Ishikawa (cell line): ENCODE measurements at regions not wholly inside any gene's neighbourhood (a gene's known extent, or its start where the extent isn't known, plus 50 kb on each side); places are given as distances from the start of the nearest gene placed in this dataset.

Experiments used
- CEBPB ChIP-seq: IDR thresholded peaks from 2 replicates; pipeline ENCODE4 v1.6.1; 2012
- CREB1 ChIP-seq: IDR thresholded peaks from 2 replicates; pipeline ENCODE4 v1.6.1; 2012; ENCODE audit warnings: low read depth
- EGR1 ChIP-seq: IDR thresholded peaks from 2 replicates; pipeline ENCODE4 v1.6.1; 2012
- EP300 ChIP-seq: IDR thresholded peaks from 2 replicates; pipeline ENCODE4 v1.6.1; 2012; ENCODE audit warnings: borderline replicate concordance
- MAX ChIP-seq: IDR thresholded peaks from 2 replicates; pipeline ENCODE4 v1.6.1; 2012
- NFIC ChIP-seq: IDR thresholded peaks from 2 replicates; pipeline ENCODE4 v1.6.1; 2012
- RAD21 ChIP-seq: IDR thresholded peaks from 2 replicates; pipeline ENCODE4 v1.6.1; 2012; ENCODE audit warnings: low read depth
- REST ChIP-seq: IDR thresholded peaks from 2 replicates; pipeline ENCODE4 v1.6.1; 2012; ENCODE audit warnings: low read depth, mild to moderate bottlenecking
- TAF1 ChIP-seq: IDR thresholded peaks from 2 replicates; pipeline ENCODE4 v1.6.1; 2012; ENCODE audit warnings: low read depth, mild to moderate bottlenecking
- TCF12 ChIP-seq: IDR thresholded peaks from 2 replicates; pipeline ENCODE4 v1.6.1; 2012; ENCODE audit warnings: low read depth
- TEAD4 ChIP-seq: IDR thresholded peaks from 2 replicates; pipeline ENCODE4 v1.6.1; 2012
- USF1 ChIP-seq: IDR thresholded peaks from 2 replicates; pipeline ENCODE4 v1.6.1; 2012
- YY1 ChIP-seq: IDR thresholded peaks from 2 replicates; pipeline ENCODE4 v1.6.1; 2012; ENCODE audit warnings: low read depth
- ZBTB7A ChIP-seq: IDR thresholded peaks from 2 replicates; pipeline ENCODE4 v1.6.1; 2012; ENCODE audit warnings: low read depth

- TF ChIP-seq YY1 (no peak), RAD21 (no peak), EGR1 (no peak), CREB1 (no peak), NFIC (no peak), REST (no peak), MAX (no peak), ZBTB7A (no peak), EP300 (no peak)
Measured at GRCh38 chr5:120225524-120225923, 238.6 kb upstream of the PRR16 start.

GRCh38 chr5:120228262-120229031, 235.7 kb upstream of the PRR16 start:
- TF ChIP-seq EGR1: no peak
- no peak for TF ChIP-seq TAF1
- TF ChIP-seq RAD21: no peak
- no peak for TF ChIP-seq MAX
- no peak for TF ChIP-seq REST
- no peak for TF ChIP-seq TCF12
- no peak for TF ChIP-seq NFIC
- no peak for TF ChIP-seq TEAD4

- TF ChIP-seq EGR1: no peak
- no peak for TF ChIP-seq NFIC
- TF ChIP-seq TEAD4: no peak
- TF ChIP-seq REST: no peak
- no peak for TF ChIP-seq EP300
- TF ChIP-seq YY1: no peak
- no peak for TF ChIP-seq ZBTB7A
- TF ChIP-seq TCF12: no peak
- no peak for TF ChIP-seq RAD21
- no peak for TF ChIP-seq CEBPB
- no peak for TF ChIP-seq USF1
Measured at GRCh38 chr5:120229036-120229435, 235.1 kb upstream of the PRR16 start.

GRCh38 chr5:120231563-120231962, 232.5 kb upstream of the PRR16 start:
- TF ChIP-seq NFIC (no peak), TCF12 (no peak), REST (no peak)
